Loucy (cell line): ENCODE measurements at regions not wholly inside any gene's neighbourhood (a gene's known extent, or its start where the extent isn't known, plus 50 kb on each side); places are given as distances from the start of the nearest gene placed in this dataset.

ENCODE experiments used
- H2AFZ ChIP-seq: fragments of 200-600 bp; sonication (generic); 2 replicates; pipeline ENCODE4 v1.6.0; 2016; ENCODE audit warnings: antibody characterized with exemption, mild to moderate bottlenecking, low read length, moderate library complexity
- H3F3A ChIP-seq: fragments of 200-600 bp; 2 replicates; pipeline ENCODE4 v1.6.0; 2016; ENCODE audit warnings: antibody characterized with exemption, low read depth, mild to moderate bottlenecking
- H3K27me3 ChIP-seq: fragments of 200-600 bp; sonication (generic); 2 replicates; pipeline ENCODE4 v1.6.1; 2014; ENCODE audit warnings: low read length, mild to moderate bottlenecking; ENCODE audit not compliant: insufficient read depth, poor library complexity, severe bottlenecking
- H3K36me3 ChIP-seq: fragments of 200-600 bp; sonication (generic); 2 replicates; pipeline ENCODE4 v1.6.1; 2016; ENCODE audit warnings: low read length; ENCODE audit not compliant: insufficient read depth
- H3K4me1 ChIP-seq: fragments of 200-600 bp; sonication (generic); 2 replicates; pipeline ENCODE4 v1.5.1; 2014; ENCODE audit warnings: low read length, mild to moderate bottlenecking; ENCODE audit not compliant: insufficient read depth, poor library complexity, severe bottlenecking
- H3K4me2 ChIP-seq: fragments of 200-600 bp; sonication (generic); 2 replicates; pipeline ENCODE4 v1.6.0; 2014; ENCODE audit warnings: antibody characterized with exemption, low read length, low read depth, mild to moderate bottlenecking; ENCODE audit not compliant: poor library complexity, severe bottlenecking
- H3K4me3 ChIP-seq: fragments of 200-600 bp; sonication (generic); 2 replicates; pipeline ENCODE4 v1.5.1; 2014; ENCODE audit warnings: low read length, mild to moderate bottlenecking, mixed read lengths; ENCODE audit not compliant: poor library complexity, severe bottlenecking
- H3K79me2 ChIP-seq: fragments of 200-600 bp; sonication (generic); 2 replicates; pipeline ENCODE4 v1.6.1; 2014; ENCODE audit warnings: low read length; ENCODE audit not compliant: insufficient read depth
- H3K9ac ChIP-seq: fragments of 200-600 bp; sonication (generic); 2 replicates; pipeline ENCODE4 v1.6.0; 2014; ENCODE audit warnings: mild to moderate bottlenecking, low read depth, low read length, moderate library complexity; ENCODE audit not compliant: poor library complexity, severe bottlenecking
- H3K9me2 ChIP-seq: fragments of 200-600 bp; sonication (generic); replicated peaks from 2 replicates; pipeline ENCODE4 v1.6.1; 2016; ENCODE audit warnings: low read depth, low read length, mixed read lengths
- H3K9me3 ChIP-seq: fragments of 200-600 bp; sonication (generic); 2 replicates; pipeline ENCODE4 v1.6.1; 2014; ENCODE audit warnings: mild to moderate bottlenecking, antibody characterized with exemption, low read length, low read depth; ENCODE audit not compliant: insufficient read depth
- H4K20me1 ChIP-seq: fragments of 200-600 bp; sonication (generic); 2 replicates; pipeline ENCODE4 v1.6.0; 2014; ENCODE audit warnings: antibody characterized with exemption, low read length, mild to moderate bottlenecking; ENCODE audit not compliant: insufficient read depth, poor library complexity, severe bottlenecking
- CTCF ChIP-seq: fragments of 200-600 bp; sonication (generic); conservative IDR thresholded peaks from 2 replicates; pipeline ENCODE4 v1.5.1; 2014; ENCODE audit warnings: mild to moderate bottlenecking, antibody characterized with exemption, low read length
- EZH2phosphoT487 ChIP-seq: fragments of 200-600 bp; IDR thresholded peaks from 2 replicates; pipeline ENCODE4 v1.6.1; 2018; ENCODE audit warnings: antibody characterized with exemption, mild to moderate bottlenecking, moderate library complexity, borderline replicate concordance

GRCh38 chr18:23400918-23401317 is 52.2 kb upstream of the RIOK3 start:
- Histone ChIP-seq H3K4me1 (no peaks in the 10 kb centered on the region), H3F3A (no peaks in the 10 kb centered on the region), H2AFZ (no peak overlapping the region), H3K36me3 (no peaks in the 10 kb centered on the region), H3K9me3 (no peaks in the 10 kb centered on the region), H3K79me2 (no peaks in the 10 kb centered on the region), H3K4me2 (no peak overlapping the region), H3K9ac (no peak overlapping the region), H3K27me3 (no peaks in the 10 kb centered on the region), H3K4me3 (no peak overlapping the region), H3K9me2 (no peaks in the 10 kb centered on the region), H4K20me1 (no peaks in the 10 kb centered on the region)
- TF ChIP-seq CTCF (no peak), EZH2phosphoT487 (no peak)

- Histone ChIP-seq H3K27me3 (no peaks in the 10 kb centered on the region), H3K4me3 (no peak overlapping the region), H3K9ac (no peak overlapping the region), H3K4me2 (no peak overlapping the region), H3K9me3 (no peaks in the 10 kb centered on the region), H3F3A (no peaks in the 10 kb centered on the region), H3K4me1 (no peaks in the 10 kb centered on the region), H2AFZ (no peak overlapping the region), H3K9me2 (no peaks in the 10 kb centered on the region), H3K79me2 (no peaks in the 10 kb centered on the region), H4K20me1 (no peaks in the 10 kb centered on the region), H3K36me3 (no peaks in the 10 kb centered on the region)
- TF ChIP-seq CTCF, result no peak
- no peak for TF ChIP-seq EZH2phosphoT487
Measured at GRCh38 chr18:23401400-23402347, 51.4 kb upstream of the RIOK3 start.
